A673 (cell line): ENCODE measurements at regions not wholly inside any gene's neighbourhood (a gene's known extent, or its start where the extent isn't known, plus 50 kb on each side); places are given as distances from the start of the nearest gene placed in this dataset.

Experiments used
- CTCF ChIP-seq: fragments of 300-800, 200-600 bp; sonication (generic); conservative IDR thresholded peaks from 2 replicates; pipeline ENCODE4 v1.5.1; 2017; ENCODE audit warnings: low read depth, mild to moderate bottlenecking, antibody characterized with exemption, low read length, moderate library complexity, mixed read lengths
- EZH2 ChIP-seq: fragments of 200-600 bp; sonication (generic); IDR thresholded peaks from 2 replicates; pipeline ENCODE4 v1.6.1; 2017; ENCODE audit warnings: borderline replicate concordance, low read depth, mild to moderate bottlenecking, mixed read lengths, antibody characterized with exemption, low read length; ENCODE audit not compliant: poor library complexity, severe bottlenecking

DNA sequence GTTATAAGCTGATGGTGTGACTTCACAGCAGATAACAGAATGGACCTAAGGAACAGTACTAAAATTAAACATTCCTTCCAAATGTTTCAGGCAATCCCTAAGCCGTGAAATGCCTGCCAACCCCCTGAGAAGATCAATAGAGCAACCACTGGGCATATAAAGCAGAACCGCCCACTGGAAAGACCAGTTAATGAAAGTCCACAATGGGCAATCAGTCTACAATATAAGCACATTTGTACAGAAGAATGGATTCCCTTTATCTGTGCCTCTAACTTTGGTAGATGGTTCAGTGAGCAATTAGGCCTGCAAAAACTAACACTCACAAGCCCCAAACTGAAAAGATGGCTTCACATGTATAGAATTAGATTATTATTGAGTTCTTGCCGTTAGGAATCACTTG is 286.6 kb downstream of the UBE3D start:
- TF ChIP-seq CTCF: no peak
- TF ChIP-seq EZH2: no peak
